ENCODE measurements at regions not wholly inside any gene's neighbourhood (a gene's known extent, or its start where the extent isn't known, plus 50 kb on each side); places are given as distances from the start of the nearest gene placed in this dataset.
A peak's percentile ranks its signal among the peaks of the same experiment; 100 is the strongest.

GRCh38 chr2:215557701-215558100 is 121.8 kb upstream of the FN1 start:
- Histone ChIP-seq H3K79me2 (ENCODE audit: insufficient read depth, low read length) (no peaks in the 10 kb centered on the region), H3K27me3 (ENCODE audit: insufficient read depth, low read length) (no peaks in the 10 kb centered on the region), H2AFZ (ENCODE audit: low read length) (no peak overlapping the region), H3K4me1 (ENCODE audit: insufficient read depth, low read length) (peaks cover 8% of the 10 kb centered on the region), H3K36me3 (ENCODE audit: insufficient read depth, low read length) (no peaks in the 10 kb centered on the region), H3K4me3 (ENCODE audit: insufficient read depth, low read length) (no peak overlapping the region), H3K27ac (ENCODE audit: low read depth, low read length) (no peak overlapping the region), H3K4me2 (ENCODE audit: insufficient read depth, low read length) (no peak overlapping the region), H3K9me3 (ENCODE audit: low read depth, low read length) (no peaks in the 10 kb centered on the region), H4K20me1 (ENCODE audit: insufficient read depth, low read length) (no peaks in the 10 kb centered on the region)
- no peak for DNase-seq (ENCODE audit: insufficient read length, low spot score, missing footprints)
- TF ChIP-seq CTCF (IDR thresholded peaks at IDR 0.05; ENCODE audit: extremely low read depth, low read depth, low read length) = no peak

- H3K4me3 ChIP-seq (ENCODE audit: insufficient read depth, low read length) = no peak overlapping the region
- H3K4me2 ChIP-seq (ENCODE audit: insufficient read depth, low read length) = no peak overlapping the region
Measured at GRCh38 chr2:215556979-215557378, 121.1 kb upstream of the FN1 start.

GRCh38 chr2:215554689-215555498 is 119.0 kb upstream of the FN1 start:
- Histone ChIP-seq H2AFZ (ENCODE audit: low read length) (peak overlapping the region; percentile 52), H3K4me2 (ENCODE audit: insufficient read depth, low read length) (no peak overlapping the region)

More at GRCh38 chr2:215556979-215557378, 121.1 kb upstream of the FN1 start:
- no peaks in the 10 kb centered on the region for H3K9me3 ChIP-seq (ENCODE audit: low read depth, low read length)
- TF ChIP-seq CTCF (IDR thresholded peaks at IDR 0.05; ENCODE audit: extremely low read depth, low read depth, low read length) = no peak
- no peaks in the 10 kb centered on the region for H3K27me3 ChIP-seq (ENCODE audit: insufficient read depth, low read length)
- H4K20me1 ChIP-seq (ENCODE audit: insufficient read depth, low read length) = no peaks in the 10 kb centered on the region
- no peak overlapping the region for H2AFZ ChIP-seq (ENCODE audit: low read length)
- no peak overlapping the region for H3K27ac ChIP-seq (ENCODE audit: low read depth, low read length)
- H3K79me2 ChIP-seq (ENCODE audit: insufficient read depth, low read length) = no peaks in the 10 kb centered on the region
- H3K4me1 ChIP-seq (ENCODE audit: insufficient read depth, low read length) = peaks cover 8% of the 10 kb centered on the region
- DNase-seq (ENCODE audit: insufficient read length, low spot score, missing footprints) = no peak
- H3K36me3 ChIP-seq (ENCODE audit: insufficient read depth, low read length) = no peaks in the 10 kb centered on the region

More at GRCh38 chr2:215554689-215555498, 119.0 kb upstream of the FN1 start:
- H3K9me3 ChIP-seq (ENCODE audit: low read depth, low read length) = no peaks in the 10 kb centered on the region
- H3K79me2 ChIP-seq (ENCODE audit: insufficient read depth, low read length) = no peaks in the 10 kb centered on the region
- H3K4me3 ChIP-seq (ENCODE audit: insufficient read depth, low read length) = no peak overlapping the region
- H4K20me1 ChIP-seq (ENCODE audit: insufficient read depth, low read length) = no peaks in the 10 kb centered on the region
- H3K36me3 ChIP-seq (ENCODE audit: insufficient read depth, low read length) = no peaks in the 10 kb centered on the region
- no peak for DNase-seq (ENCODE audit: insufficient read length, low spot score, missing footprints)
- peaks cover 8% of the 10 kb centered on the region for H3K4me1 ChIP-seq (ENCODE audit: insufficient read depth, low read length)
- H3K27ac ChIP-seq (ENCODE audit: low read depth, low read length) = no peak overlapping the region
- no peak for TF ChIP-seq CTCF (IDR thresholded peaks at IDR 0.05; ENCODE audit: extremely low read depth, low read depth, low read length)
- H3K27me3 ChIP-seq (ENCODE audit: insufficient read depth, low read length) = no peaks in the 10 kb centered on the region

Data from osteoblast (primary cell).